Suppressor macrophage treated with lipopolysaccharide for 4 hours (primary cell): ENCODE measurements at regions not wholly inside any gene's neighbourhood (a gene's known extent, or its start where the extent isn't known, plus 50 kb on each side); places are given as distances from the start of the nearest gene placed in this dataset.
"Not testable (repeated sequence)": the region's sequence is repeated elsewhere in the genome, so short reads cannot be mapped to it uniquely, and the experiment has no call there.

Source experiments
- DNase-seq: peaks from one replicate; pipeline ENCODE4 v3.0.0-alpha.2; 2020

- no peak for DNase-seq
Observed at GRCh38 chr3:10707400-10708215, 108.4 kb upstream of the SLC6A11 start.

DNA sequence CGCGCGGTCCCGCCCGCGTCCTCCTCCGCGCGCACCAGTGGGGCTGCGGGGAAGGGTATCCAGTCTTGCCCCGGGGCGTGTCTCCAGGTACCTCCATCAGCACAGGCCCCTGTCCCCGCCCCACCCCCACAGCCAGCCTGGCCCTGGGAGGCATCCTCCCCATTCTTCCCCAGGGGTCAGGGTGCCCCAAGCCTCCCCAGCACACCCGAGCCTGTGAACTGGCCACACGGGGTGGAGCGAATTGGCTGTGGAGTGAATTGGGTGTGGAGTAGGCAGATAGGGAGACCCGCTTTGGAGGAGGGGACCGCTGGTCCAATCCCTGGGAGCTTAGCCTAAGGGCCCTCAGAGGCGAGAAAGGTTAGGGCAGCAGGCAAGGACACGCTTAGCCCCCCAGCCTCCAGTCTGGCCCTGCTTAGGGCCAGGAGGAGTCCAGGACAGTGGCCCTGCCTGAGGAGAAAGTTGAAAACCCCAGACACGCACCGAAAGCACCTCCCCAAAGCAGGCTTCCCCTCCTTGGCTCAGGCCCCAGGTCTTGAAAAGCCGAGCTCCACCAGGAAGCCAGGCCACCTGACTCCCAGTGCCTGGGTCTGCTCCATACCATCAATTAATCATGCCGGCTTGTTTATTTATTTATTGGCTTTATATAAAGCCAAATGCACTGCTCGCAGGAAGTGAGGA lies 107.7 kb upstream of the SLC6A11 start:
- DNase-seq: no peak

GRCh38 chr3:10709110-10709781 lies 106.8 kb upstream of the SLC6A11 start:
- DNase-seq: no peak

- no peak for DNase-seq
Observed at GRCh38 chr3:10712121-10712520, 103.9 kb upstream of the SLC6A11 start.

DNA sequence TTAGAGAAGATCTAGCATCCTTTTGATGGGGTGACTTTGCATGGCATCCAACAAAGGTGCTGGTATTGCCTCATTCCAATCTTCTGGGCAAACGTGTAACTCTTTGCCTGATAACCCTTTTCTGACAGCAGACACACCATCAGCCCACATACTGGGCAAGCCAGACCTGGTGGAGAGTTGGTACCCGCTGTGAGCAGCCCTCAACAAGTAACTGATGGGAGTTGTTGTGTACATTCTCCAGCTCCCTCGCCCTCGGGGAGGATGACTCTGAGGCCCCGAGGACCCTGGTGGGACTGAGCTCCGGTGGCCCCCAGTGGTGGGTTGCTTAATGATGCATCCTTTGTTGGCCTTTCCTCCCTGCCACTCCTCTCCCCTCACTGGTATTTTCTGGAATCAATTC lies 102.4 kb upstream of the SLC6A11 start:
- no peak for DNase-seq

- no peak for DNase-seq
Observed at GRCh38 chr3:10715886-10716285, 100.1 kb upstream of the SLC6A11 start.

- no peak for DNase-seq
Observed at GRCh38 chr3:10716964-10717363, 99.1 kb upstream of the SLC6A11 start.

DNA sequence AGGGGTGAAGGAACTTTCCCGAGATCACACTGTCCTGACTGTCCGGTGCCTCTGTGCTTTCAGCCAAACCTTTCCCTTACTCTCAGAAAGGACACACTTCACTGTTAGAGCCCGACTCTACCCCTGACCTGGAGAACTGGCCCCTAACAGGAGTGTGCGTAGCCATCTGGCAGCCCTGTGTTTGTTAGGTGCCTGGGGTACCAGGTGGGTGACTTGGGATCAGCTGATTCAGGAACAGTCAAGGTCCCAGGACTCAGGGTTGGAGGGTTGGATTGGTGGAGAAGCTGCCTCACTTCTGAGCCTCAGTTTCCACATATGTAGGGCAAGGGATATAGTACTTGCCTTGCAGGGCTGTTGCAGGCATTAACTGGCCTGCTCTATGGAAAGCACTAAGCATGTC lies 98.3 kb upstream of the SLC6A11 start:
- no peak for DNase-seq

GRCh38 chr3:10721101-10721500 lies 94.9 kb upstream of the SLC6A11 start:
- DNase-seq: no peak

DNA sequence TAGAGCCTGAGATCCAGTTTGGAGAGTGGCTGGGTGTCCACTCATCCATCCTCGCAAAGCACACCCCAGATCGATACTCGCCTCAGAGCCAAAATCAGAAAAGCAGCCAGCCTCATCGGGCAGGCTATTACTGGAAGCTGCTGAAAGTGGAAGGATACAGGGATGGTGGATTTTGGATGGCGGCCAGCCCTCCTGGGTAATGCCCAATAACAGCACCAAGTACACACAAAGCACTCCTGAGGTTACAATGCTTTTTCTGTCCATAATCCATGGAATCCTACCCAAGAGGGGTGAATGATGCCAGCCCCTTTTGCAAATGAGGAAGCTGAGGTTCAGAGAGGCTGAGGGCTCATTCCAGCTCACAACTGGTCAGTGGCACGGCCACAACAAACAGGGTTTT lies 93.1 kb upstream of the SLC6A11 start:
- no peak for DNase-seq

- no peak for DNase-seq
Observed at GRCh38 chr3:10723991-10724390, 92.0 kb upstream of the SLC6A11 start.

DNA sequence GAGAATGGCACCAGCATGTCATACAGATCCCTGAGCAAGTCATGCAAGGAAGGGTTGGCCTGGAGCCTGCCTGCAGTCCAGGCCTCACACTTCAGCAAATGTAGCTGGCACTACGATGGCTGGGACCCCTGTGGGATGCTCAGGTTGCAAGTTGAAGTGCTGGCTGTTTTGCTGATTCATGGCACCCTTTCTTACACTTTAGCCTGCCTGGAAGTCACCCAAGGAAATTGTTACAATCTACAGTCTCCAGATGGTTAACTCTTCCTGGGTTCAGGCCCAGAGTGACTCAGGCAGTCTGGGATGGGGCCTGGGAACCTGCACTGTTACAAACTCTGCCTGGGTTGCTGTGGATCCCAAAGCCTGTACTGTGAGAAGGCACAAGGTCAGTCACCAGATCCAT lies 91.0 kb upstream of the SLC6A11 start:
- DNase-seq: no peak

- DNase-seq: no peak
Observed at GRCh38 chr3:10725846-10726245, 90.2 kb upstream of the SLC6A11 start.

DNA sequence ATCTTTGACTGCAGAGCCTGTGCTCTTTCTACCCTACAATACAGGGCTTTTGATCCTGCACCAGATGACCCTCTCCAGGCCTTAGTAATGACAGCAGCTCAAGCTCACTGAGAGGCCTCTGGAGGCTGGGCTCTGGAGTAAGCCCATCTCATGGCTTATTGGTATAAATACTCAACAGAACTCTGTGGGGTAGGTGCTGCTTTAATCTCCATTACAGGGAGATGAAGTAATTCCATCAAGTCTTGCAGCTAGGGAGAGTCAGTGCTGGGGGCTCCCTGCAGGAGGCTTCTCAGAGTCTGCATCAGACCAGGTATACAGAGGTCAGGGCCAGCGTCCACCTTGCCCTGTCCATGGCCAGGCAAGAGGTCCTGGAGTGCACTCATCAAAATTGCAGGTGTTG lies 89.2 kb upstream of the SLC6A11 start:
- no peak for DNase-seq

DNA sequence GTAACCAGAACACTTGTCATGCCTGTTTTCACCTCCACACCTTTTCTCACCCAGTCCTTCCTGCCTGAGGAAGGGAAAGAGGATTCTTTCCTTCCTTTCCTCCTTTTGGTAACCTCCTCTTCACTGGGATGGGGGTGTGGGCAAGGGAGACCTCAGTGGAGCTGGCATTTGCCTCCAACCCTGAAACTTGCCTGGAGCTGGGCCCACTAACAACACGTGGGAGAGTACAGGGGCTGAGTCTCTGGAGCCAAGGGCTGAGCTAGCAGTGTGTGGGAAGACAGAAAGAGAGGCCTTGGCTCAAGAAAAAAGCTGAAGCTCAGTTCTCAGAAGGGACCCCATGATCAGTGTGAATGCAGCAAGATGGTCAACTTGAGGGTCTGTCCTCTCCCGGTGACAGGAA lies 86.6 kb upstream of the SLC6A11 start:
- DNase-seq: no peak

DNA sequence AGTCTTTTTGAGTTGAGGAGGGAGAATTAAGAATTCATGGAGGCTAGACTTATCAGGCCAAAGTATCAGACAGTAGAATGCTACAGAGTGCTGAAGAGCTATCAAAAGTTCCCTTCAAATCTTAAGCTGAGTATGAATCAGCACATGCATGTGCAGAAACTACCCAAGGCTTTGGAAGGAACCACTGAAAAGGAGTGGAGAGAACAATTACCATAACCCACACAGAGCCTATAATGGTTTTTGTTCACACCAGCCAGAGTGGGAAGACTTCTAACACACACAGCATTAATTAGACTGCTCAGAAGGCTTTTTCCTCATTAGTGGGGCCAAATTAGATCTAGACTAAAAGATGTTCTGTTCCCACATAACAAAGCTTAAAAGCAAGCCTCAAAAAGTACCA lies 83.7 kb upstream of the SLC6A11 start:
- no peak for DNase-seq

GRCh38 chr3:10733297-10733696 lies 82.7 kb upstream of the SLC6A11 start:
- DNase-seq: no peak

GRCh38 chr3:10736444-10736843 lies 79.6 kb upstream of the SLC6A11 start:
- DNase-seq: not testable (repeated sequence)

GRCh38 chr3:10737785-10738184 lies 78.2 kb upstream of the SLC6A11 start:
- DNase-seq: no peak

GRCh38 chr3:10738688-10739372 lies 77.2 kb upstream of the SLC6A11 start:
- DNase-seq: peak; percentile 79

- DNase-seq: no peak
Observed at GRCh38 chr3:10740954-10741353, 75.1 kb upstream of the SLC6A11 start.

GRCh38 chr3:10741891-10742671 lies 73.9 kb upstream of the SLC6A11 start:
- no peak for DNase-seq
